Left lung (tissue), 4 donors: ENCODE measurements at regions not wholly inside any gene's neighbourhood (a gene's known extent, or its start where the extent isn't known, plus 50 kb on each side); places are given as distances from the start of the nearest gene placed in this dataset.

Experiments
- ATAC-seq: fragments of 200-7000 bp; cut with Tn5 transposase; one replicate; pipeline ENCODE4 v1.9.1; 2020; ENCODE audit warnings: moderate library complexity
- DNase-seq, 4 donors: peaks; one replicate each; pipeline ENCODE4 v3.0.0-alpha.2; 2013 to 2020
- H3K27ac ChIP-seq, 2 donors: fragments of 200-600 bp; sonication (generic) in 1 of 2; one replicate each; pipeline versions ENCODE4 v1.5.0 to v1.8.0; 2020 to 2021
- H3K27me3 ChIP-seq, 2 donors: fragments of 200-600 bp; sonication (generic) in 1 of 2; one replicate each; pipeline versions ENCODE4 v1.5.0 to v1.8.0; 2020 to 2021
- H3K36me3 ChIP-seq, 2 donors: fragments of 200-600 bp; sonication (generic) in 1 of 2; one replicate each; pipeline versions ENCODE4 v1.5.0 to v1.8.0; 2020 to 2021
- H3K4me1 ChIP-seq, 2 donors: fragments of 200-600 bp; one replicate each; pipeline ENCODE4 v1.8.0; 2021
- H3K4me3 ChIP-seq, 2 donors: fragments of 200-600 bp; sonication (generic) in 1 of 2; one replicate each; pipeline versions ENCODE4 v1.5.0 to v1.8.0; 2020 to 2021; ENCODE audit warnings: mild to moderate bottlenecking in 1 of 2
- H3K9me3 ChIP-seq, 2 donors: fragments of 200-600 bp; sonication (generic) in 1 of 2; one replicate each; pipeline versions ENCODE4 v1.5.0 to v1.8.0; 2020 to 2021
- intact Hi-C, 2 donors: fragments of 100-400 bp; cut with DNase I; formaldehyde crosslinking; loops; one replicate each; pipeline versions ENCODE4 v1.11.2 to v1.14.2; 2022
- TF ChIP-seq, protein P1 (sequence below), 2 donors: fragments of 200-600 bp; sonication (generic) in 1 of 2; IDR thresholded peaks; one replicate each; pipeline versions ENCODE4 v1.5.0 to v1.8.0; 2021; ENCODE audit warnings: antibody characterized with exemption in 2 of 2
- donor health status: DM: no; HTN: yes; CAD: no.
- donor health status: DM: no; HTN: no; CAD: no.

GRCh38 chr2:13876491-13877037 lies 756.0 kb upstream of the LRATD1 start:
- DNase-seq: no peak
- Histone ChIP-seq H3K36me3 (no peaks in the 10 kb centered on the region), H3K27me3 (no peaks in the 10 kb centered on the region), H3K27ac (no peak overlapping the region), H3K4me1 (no peaks in the 10 kb centered on the region), H3K4me3 (no peak overlapping the region), H3K9me3 (no peaks in the 10 kb centered on the region)
- ATAC-seq: no peak
- TF ChIP-seq, protein P1, sequence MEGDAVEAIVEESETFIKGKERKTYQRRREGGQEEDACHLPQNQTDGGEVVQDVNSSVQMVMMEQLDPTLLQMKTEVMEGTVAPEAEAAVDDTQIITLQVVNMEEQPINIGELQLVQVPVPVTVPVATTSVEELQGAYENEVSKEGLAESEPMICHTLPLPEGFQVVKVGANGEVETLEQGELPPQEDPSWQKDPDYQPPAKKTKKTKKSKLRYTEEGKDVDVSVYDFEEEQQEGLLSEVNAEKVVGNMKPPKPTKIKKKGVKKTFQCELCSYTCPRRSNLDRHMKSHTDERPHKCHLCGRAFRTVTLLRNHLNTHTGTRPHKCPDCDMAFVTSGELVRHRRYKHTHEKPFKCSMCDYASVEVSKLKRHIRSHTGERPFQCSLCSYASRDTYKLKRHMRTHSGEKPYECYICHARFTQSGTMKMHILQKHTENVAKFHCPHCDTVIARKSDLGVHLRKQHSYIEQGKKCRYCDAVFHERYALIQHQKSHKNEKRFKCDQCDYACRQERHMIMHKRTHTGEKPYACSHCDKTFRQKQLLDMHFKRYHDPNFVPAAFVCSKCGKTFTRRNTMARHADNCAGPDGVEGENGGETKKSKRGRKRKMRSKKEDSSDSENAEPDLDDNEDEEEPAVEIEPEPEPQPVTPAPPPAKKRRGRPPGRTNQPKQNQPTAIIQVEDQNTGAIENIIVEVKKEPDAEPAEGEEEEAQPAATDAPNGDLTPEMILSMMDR (IDR thresholded peaks at IDR 0.05): no peak
- intact Hi-C loops: no loop called here

DNA sequence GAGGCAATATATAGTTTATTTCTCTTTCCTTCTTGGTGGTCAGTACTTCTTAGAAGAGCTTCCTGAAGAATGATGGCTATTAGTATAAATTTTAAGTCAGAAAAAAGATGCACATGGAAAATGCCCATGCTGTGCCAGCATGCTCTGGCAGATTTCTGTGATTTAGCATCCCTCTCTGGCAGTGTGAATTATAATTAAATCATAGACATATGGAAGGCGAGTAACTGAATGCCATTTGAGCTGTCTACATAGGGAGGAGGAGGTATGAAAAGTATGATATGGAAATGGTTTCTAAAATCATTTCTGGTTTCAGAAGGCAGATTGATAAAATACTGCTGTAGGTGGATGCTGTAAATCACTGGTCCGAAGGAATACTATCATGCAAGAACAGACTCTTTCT lies 754.9 kb upstream of the LRATD1 start:
- no peak overlapping the region for H3K27ac ChIP-seq
- intact Hi-C loops: no loop called here
- H3K9me3 ChIP-seq: no peaks in the 10 kb centered on the region
- H3K36me3 ChIP-seq: no peaks in the 10 kb centered on the region
- DNase-seq (no peak), ATAC-seq (no peak)
- TF ChIP-seq, protein P1 (IDR thresholded peaks at IDR 0.05): no peak
- no peaks in the 10 kb centered on the region for H3K27me3 ChIP-seq
- no peaks in the 10 kb centered on the region for H3K4me1 ChIP-seq
- H3K4me3 ChIP-seq: no peak overlapping the region

DNA sequence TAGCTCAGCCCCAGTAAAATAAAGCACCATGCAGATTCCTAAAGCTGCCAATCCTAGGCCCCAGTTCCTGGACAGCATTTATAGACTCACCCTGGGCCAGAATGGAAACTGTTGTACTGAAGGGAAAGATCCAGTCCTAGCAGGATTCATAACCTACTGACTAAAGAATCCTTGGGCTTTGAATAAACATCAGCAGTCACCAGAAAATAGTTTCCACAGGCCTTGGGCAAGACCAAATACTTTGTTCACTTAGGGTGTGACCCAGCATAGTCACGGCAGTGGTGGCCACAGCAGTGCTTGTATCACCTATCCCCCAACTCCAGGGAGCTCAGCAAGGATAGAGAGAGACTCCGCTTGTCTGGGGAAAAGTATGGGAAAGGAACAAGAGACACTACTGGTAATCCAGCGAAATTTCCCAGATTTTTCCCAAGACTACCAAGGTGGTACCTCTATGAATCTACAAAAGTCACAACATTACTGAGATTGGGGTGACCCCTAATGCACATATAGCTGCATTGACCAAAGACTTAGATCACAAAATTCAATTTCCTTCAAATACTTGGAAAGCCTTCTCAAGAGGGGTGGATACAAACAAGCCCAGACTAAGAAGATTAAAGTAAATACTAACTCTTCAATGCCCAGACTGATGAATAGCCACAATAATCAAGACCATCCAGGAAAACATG lies 748.1 kb upstream of the LRATD1 start:
- H3K27ac ChIP-seq: no peak overlapping the region
- peaks cover 0 to 5% of the 10 kb centered on the region in 2 donors for H3K9me3 ChIP-seq
- no peak overlapping the region for H3K4me3 ChIP-seq
- H3K27me3 ChIP-seq: no peaks in the 10 kb centered on the region
- intact Hi-C loops: no loop called here
- no peaks in the 10 kb centered on the region for H3K36me3 ChIP-seq
- H3K4me1 ChIP-seq: no peaks in the 10 kb centered on the region
- DNase-seq (no peak), ATAC-seq (no peak)
- TF ChIP-seq, protein P1 (IDR thresholded peaks at IDR 0.05): no peak

GRCh38 chr2:13901526-13901925 lies 731.0 kb upstream of the LRATD1 start:
- intact Hi-C loops: no loop called here
- Histone ChIP-seq H3K4me3 (no peak overlapping the region), H3K36me3 (no peaks in the 10 kb centered on the region), H3K4me1 (no peaks in the 10 kb centered on the region), H3K9me3 (peaks cover 0 to 3% of the 10 kb centered on the region in 2 donors), H3K27ac (no peak overlapping the region), H3K27me3 (no peaks in the 10 kb centered on the region)
- TF ChIP-seq, protein P1 (IDR thresholded peaks at IDR 0.05): no peak
- ATAC-seq: no peak
- DNase-seq: no peak

DNA sequence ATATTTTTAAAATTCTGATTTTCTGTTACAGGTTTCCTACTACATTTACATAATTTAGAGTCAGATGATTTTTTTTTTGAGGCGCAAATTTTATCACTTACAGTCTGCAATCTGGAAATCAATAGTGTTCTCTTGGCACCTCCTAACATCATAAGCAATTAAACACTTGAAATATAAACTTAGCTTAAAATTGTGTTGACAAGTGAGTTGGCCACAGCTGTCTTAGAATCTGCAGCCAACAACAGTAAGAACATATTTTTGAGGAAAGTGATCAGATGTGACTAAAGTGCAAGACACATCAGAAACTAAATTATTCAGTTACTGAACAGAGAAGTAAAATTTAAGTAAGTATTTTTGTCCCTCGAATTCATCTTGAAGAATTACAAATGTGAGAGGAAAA lies 726.7 kb upstream of the LRATD1 start:
- H3K4me1 ChIP-seq: no peaks in the 10 kb centered on the region

More for the DNA sequence above, 726.7 kb upstream of the LRATD1 start:
- intact Hi-C loops: no loop called here
- no peaks in the 10 kb centered on the region for H3K27me3 ChIP-seq
- TF ChIP-seq, protein P1 (IDR thresholded peaks at IDR 0.05): no peak
- H3K36me3 ChIP-seq: no peaks in the 10 kb centered on the region
- H3K4me3 ChIP-seq: no peak overlapping the region
- no peaks in the 10 kb centered on the region for H3K9me3 ChIP-seq
- H3K27ac ChIP-seq: no peak overlapping the region
- DNase-seq (no peak), ATAC-seq (no peak)
